MM.1S (cell line): ENCODE measurements at regions not wholly inside any gene's neighbourhood (a gene's known extent, or its start where the extent isn't known, plus 50 kb on each side); places are given as distances from the start of the nearest gene placed in this dataset.
"Not testable (repeated sequence)": the region's sequence is repeated elsewhere in the genome, so short reads cannot be mapped to it uniquely, and the experiment has no call there.

ENCODE experiments used
- DNase-seq: peaks from one replicate; pipeline ENCODE4 v3.0.0-alpha.2; 2015
- H2AFZ ChIP-seq: fragments of 300-600 bp; sonication (generic); 2 replicates; pipeline ENCODE4 v1.6.0; 2016; ENCODE audit warnings: antibody characterized with exemption, low read length
- H3F3A ChIP-seq: fragments of 300-600 bp; sonication (generic); 2 replicates; pipeline ENCODE4 v1.6.1; 2016; ENCODE audit warnings: mild to moderate bottlenecking, antibody characterized with exemption, low read length, moderate library complexity, mixed read lengths; ENCODE audit not compliant: insufficient read depth
- H3K27ac ChIP-seq: fragments of 300-600 bp; sonication (generic); 2 replicates; pipeline ENCODE4 v1.5.1; 2016; ENCODE audit warnings: mild to moderate bottlenecking, low read length
- H3K27me3 ChIP-seq: fragments of 300-600 bp; sonication (generic); replicated peaks from 2 replicates; pipeline ENCODE4 v1.6.0; 2016; ENCODE audit warnings: low read length; ENCODE audit not compliant: insufficient read depth
- H3K36me3 ChIP-seq: fragments of 300-600 bp; sonication (generic); replicated peaks from 2 replicates; pipeline ENCODE4 v1.6.1; 2016; ENCODE audit warnings: mild to moderate bottlenecking, low read length, mixed read lengths; ENCODE audit not compliant: insufficient read depth
- H3K4me1 ChIP-seq: fragments of 300-600 bp; sonication (generic); 2 replicates; pipeline ENCODE4 v1.6.1; 2016; ENCODE audit warnings: low read length, mixed read lengths
- H3K4me2 ChIP-seq: fragments of 300-600 bp; sonication (generic); 2 replicates; pipeline ENCODE4 v1.6.0; 2016; ENCODE audit warnings: low read depth, low read length
- H3K4me3 ChIP-seq: fragments of 300-600 bp; sonication (generic); 2 replicates; pipeline ENCODE4 v1.5.1; 2016; ENCODE audit warnings: low read length, mixed read lengths
- H3K79me2 ChIP-seq: fragments of 300-600 bp; sonication (generic); 2 replicates; pipeline ENCODE4 v1.6.1; 2016; ENCODE audit warnings: mixed run types, low read length, mixed read lengths
- H3K9ac ChIP-seq: fragments of 300-600 bp; sonication (generic); 2 replicates; pipeline ENCODE4 v1.6.1; 2016; ENCODE audit warnings: low read length, mixed read lengths
- H3K9me2 ChIP-seq: fragments of 300-600 bp; sonication (generic); replicated peaks from 2 replicates; pipeline ENCODE4 v1.6.1; 2016; ENCODE audit warnings: mild to moderate bottlenecking, low read length, mixed read lengths; ENCODE audit not compliant: insufficient read depth
- H3K9me3 ChIP-seq: fragments of 300-600 bp; sonication (generic); replicated peaks from 2 replicates; pipeline ENCODE4 v1.6.1; 2016; ENCODE audit warnings: mild to moderate bottlenecking, low read length, mixed read lengths; ENCODE audit not compliant: insufficient read depth
- H4K20me1 ChIP-seq: fragments of 300-600 bp; sonication (generic); 2 replicates; pipeline ENCODE4 v1.6.1; 2016; ENCODE audit warnings: mild to moderate bottlenecking, low read length, moderate library complexity, mixed read lengths; ENCODE audit not compliant: insufficient read depth
- CTCF ChIP-seq: fragments of 300-600 bp; sonication (generic); IDR thresholded peaks from 2 replicates; pipeline ENCODE4 v1.5.1; 2016; ENCODE audit warnings: antibody characterized with exemption, low read length, mixed read lengths
- EZH2 ChIP-seq: fragments of 300-600 bp; sonication (generic); optimal IDR thresholded peaks from 2 replicates; pipeline ENCODE3; 2017; ENCODE audit warnings: low read depth, mild to moderate bottlenecking, antibody characterized with exemption, low read length, mixed read lengths
- EZH2phosphoT487 ChIP-seq: fragments of 300-600 bp; sonication (generic); IDR thresholded peaks from 2 replicates; pipeline ENCODE4 v1.6.1; 2018; ENCODE audit warnings: antibody characterized with exemption, low read length

- H3K27me3 ChIP-seq = no peaks in the 10 kb centered on the region
- H3K79me2 ChIP-seq = no peaks in the 10 kb centered on the region
- H3K9me3 ChIP-seq = no peaks in the 10 kb centered on the region
- TF ChIP-seq EZH2phosphoT487 (no peak), EZH2 (no peak), CTCF (no peak)
- H3K9me2 ChIP-seq = no peaks in the 10 kb centered on the region
- no peaks in the 10 kb centered on the region for H3K4me1 ChIP-seq
- no peak overlapping the region for H3K4me2 ChIP-seq
- H4K20me1 ChIP-seq = no peaks in the 10 kb centered on the region
- no peaks in the 10 kb centered on the region for H3K36me3 ChIP-seq
- no peaks in the 10 kb centered on the region for H3F3A ChIP-seq
- no peak overlapping the region for H3K9ac ChIP-seq
- no peak overlapping the region for H3K27ac ChIP-seq
- H3K4me3 ChIP-seq = no peak overlapping the region
- H2AFZ ChIP-seq = no peak overlapping the region
- no peak for DNase-seq
Observed at GRCh38 chr6:101090281-101090680, 209.2 kb upstream of the ASCC3 start.

GRCh38 chr6:101098605-101099004, 217.5 kb upstream of the ASCC3 start:
- H3K27ac ChIP-seq, H3K4me2 ChIP-seq, H4K20me1 ChIP-seq, H3K9ac ChIP-seq, H3K4me3 ChIP-seq, H3K27me3 ChIP-seq, DNase-seq, H3F3A ChIP-seq, H3K36me3 ChIP-seq, H2AFZ ChIP-seq, H3K9me3 ChIP-seq, H3K4me1 ChIP-seq, H3K9me2 ChIP-seq, H3K79me2 ChIP-seq: not testable (repeated sequence)

GRCh38 chr6:101102702-101103101, 221.6 kb upstream of the ASCC3 start:
- H3K9ac ChIP-seq = no peak overlapping the region
- H3K36me3 ChIP-seq = no peaks in the 10 kb centered on the region
- no peak overlapping the region for H2AFZ ChIP-seq
- TF ChIP-seq CTCF (no peak), EZH2 (no peak), EZH2phosphoT487 (no peak)
- H3K4me1 ChIP-seq = no peaks in the 10 kb centered on the region
- no peaks in the 10 kb centered on the region for H3F3A ChIP-seq
- no peak overlapping the region for H3K27ac ChIP-seq
- no peaks in the 10 kb centered on the region for H3K27me3 ChIP-seq
- no peak for DNase-seq
- H3K4me2 ChIP-seq = no peak overlapping the region
- no peaks in the 10 kb centered on the region for H3K9me3 ChIP-seq
- H3K79me2 ChIP-seq = no peaks in the 10 kb centered on the region
- H4K20me1 ChIP-seq = no peaks in the 10 kb centered on the region
- no peaks in the 10 kb centered on the region for H3K9me2 ChIP-seq
- no peak overlapping the region for H3K4me3 ChIP-seq

- Histone ChIP-seq H3K4me1 (no peaks in the 10 kb centered on the region), H3K79me2 (no peaks in the 10 kb centered on the region), H3K4me2 (no peak overlapping the region), H3K27me3 (no peaks in the 10 kb centered on the region), H3K4me3 (no peak overlapping the region), H2AFZ (no peak overlapping the region), H3K36me3 (no peaks in the 10 kb centered on the region), H3K9me2 (no peaks in the 10 kb centered on the region), H3K27ac (no peak overlapping the region), H4K20me1 (no peaks in the 10 kb centered on the region), H3K9me3 (no peaks in the 10 kb centered on the region), H3F3A (no peaks in the 10 kb centered on the region), H3K9ac (no peak overlapping the region)
- TF ChIP-seq CTCF (no peak), EZH2phosphoT487 (no peak), EZH2 (no peak)
- DNase-seq = no peak
Observed at GRCh38 chr6:101108286-101108685, 227.2 kb upstream of the ASCC3 start.
